AG09309 (cell line): ENCODE measurements at regions not wholly inside any gene's neighbourhood (a gene's known extent, or its start where the extent isn't known, plus 50 kb on each side); places are given as distances from the start of the nearest gene placed in this dataset.
"Not testable (repeated sequence)": the region's sequence is repeated elsewhere in the genome, so short reads cannot be mapped to it uniquely, and the experiment has no call there.

ENCODE experiments used
- DNase-seq: peaks from one replicate; pipeline ENCODE4 v3.0.0-alpha.2; 2010; ENCODE audit warnings: low read depth
- H3K4me3 ChIP-seq: 2 replicates; pipeline ENCODE4 v1.5.1; 2011; ENCODE audit warnings: mild to moderate bottlenecking, low read depth, low read length, moderate library complexity; ENCODE audit not compliant: control insufficient read depth
- CTCF ChIP-seq: IDR thresholded peaks from 2 replicates; pipeline ENCODE4 v1.5.1; 2011; ENCODE audit warnings: mild to moderate bottlenecking, low read depth, low read length, inconsistent platforms; ENCODE audit not compliant: insufficient read depth, control insufficient read depth; ENCODE audit errors: missing control alignments

GRCh38 chrX:122220644-122221373 is 963.3 kb upstream of the GRIA3 start:
- TF ChIP-seq CTCF, result no peak
- no peak for DNase-seq
- H3K4me3 ChIP-seq, result no peak overlapping the region

- DNase-seq, H3K4me3 ChIP-seq: not testable (repeated sequence)
These were observed 962.3 kb upstream of the GRIA3 start for GRCh38 chrX:122221810-122222209.

GRCh38 chrX:122224137-122224536 is 959.9 kb upstream of the GRIA3 start:
- not testable (repeated sequence) for H3K4me3 ChIP-seq

GRCh38 chrX:122238801-122239200 is 945.3 kb upstream of the GRIA3 start:
- DNase-seq, result no peak
- no peak for TF ChIP-seq CTCF
- H3K4me3 ChIP-seq, result no peak overlapping the region

More at GRCh38 chrX:122224137-122224536, 959.9 kb upstream of the GRIA3 start:
- DNase-seq, result not testable (repeated sequence)

GRCh38 chrX:122241959-122242358 is 942.1 kb upstream of the GRIA3 start:
- H3K4me3 ChIP-seq, result no peak overlapping the region
- DNase-seq, result no peak
- TF ChIP-seq CTCF, result no peak

- TF ChIP-seq CTCF, result no peak
- no peak for DNase-seq
- H3K4me3 ChIP-seq, result no peak overlapping the region
These were observed 940.0 kb upstream of the GRIA3 start for GRCh38 chrX:122244080-122244479.

- no peak for TF ChIP-seq CTCF
- no peak overlapping the region for H3K4me3 ChIP-seq
- DNase-seq, result no peak
These were observed 938.9 kb upstream of the GRIA3 start for GRCh38 chrX:122245175-122245574.

- TF ChIP-seq CTCF, result no peak
- H3K4me3 ChIP-seq, result no peak overlapping the region
These were observed 938.1 kb upstream of the GRIA3 start for GRCh38 chrX:122245943-122246342.

More at GRCh38 chrX:122245943-122246342, 938.1 kb upstream of the GRIA3 start:
- DNase-seq, result no peak
